ENCODE measurements at regions not wholly inside any gene's neighbourhood (a gene's known extent, or its start where the extent isn't known, plus 50 kb on each side); places are given as distances from the start of the nearest gene placed in this dataset.

- TF ChIP-seq TBP (CRISPR knock-in tag; IDR thresholded peaks at IDR 0.05) (no peak), CTCF (CRISPR knock-in tag; IDR thresholded peaks at IDR 0.05) (no peak), ESRRA (CRISPR knock-in tag; IDR thresholded peaks at IDR 0.05; ENCODE audit: low read depth) (no peak), ZBTB26 (CRISPR knock-in tag; IDR thresholded peaks at IDR 0.05; ENCODE audit: borderline replicate concordance) (no peak), PHF20 (CRISPR knock-in tag; IDR thresholded peaks at IDR 0.05) (no peak), SIN3A (IDR thresholded peaks at IDR 0.05; ENCODE audit: borderline replicate concordance, low read depth, low read length) (no peak), MXI1 (IDR thresholded peaks at IDR 0.05; ENCODE audit: borderline replicate concordance, low read depth, low read length) (no peak), JUNB (CRISPR knock-in tag; IDR thresholded peaks at IDR 0.05; ENCODE audit: borderline replicate concordance) (no peak), NFE2 (CRISPR knock-in tag; IDR thresholded peaks at IDR 0.05) (no peak), RFX5 (IDR thresholded peaks at IDR 0.05; ENCODE audit: low read depth, low read length) (no peak), ZNF737 (CRISPR knock-in tag; IDR thresholded peaks at IDR 0.05; ENCODE audit: borderline replicate concordance) (no peak), ZNF644 (CRISPR knock-in tag; IDR thresholded peaks at IDR 0.05; ENCODE audit: low read depth) (no peak)
Measured at GRCh38 chr10:89975771-89976170, 274.4 kb downstream of the KIF20B start.

All from HepG2 (cell line).